ENCODE measurements at regions not wholly inside any gene's neighbourhood (a gene's known extent, or its start where the extent isn't known, plus 50 kb on each side); places are given as distances from the start of the nearest gene placed in this dataset.
"Not testable (repeated sequence)": the region's sequence is repeated elsewhere in the genome, so short reads cannot be mapped to it uniquely, and the experiment has no call there.

DNA sequence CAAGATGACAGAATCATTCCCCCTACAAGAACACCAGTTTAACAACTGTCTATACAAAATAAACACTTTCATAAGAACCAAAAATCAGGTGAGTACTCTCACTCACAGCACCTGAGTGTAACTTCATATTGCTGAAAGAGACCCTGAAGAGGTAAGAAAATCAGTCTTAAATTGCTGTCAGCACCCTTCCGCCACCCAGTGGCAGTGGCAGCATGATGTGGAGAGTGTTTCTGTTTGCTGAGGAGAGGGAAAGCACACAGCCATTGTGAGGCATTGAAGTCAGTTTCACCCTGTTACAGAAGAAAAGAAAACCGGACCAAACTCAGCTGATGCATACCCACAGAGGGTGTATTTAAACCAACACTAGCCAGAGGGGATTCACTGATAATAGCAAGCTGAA lies 1240.8 kb upstream of the CRIM1 start:
- DNase-seq (ENCODE audit: low spot score), result no peak

DNA sequence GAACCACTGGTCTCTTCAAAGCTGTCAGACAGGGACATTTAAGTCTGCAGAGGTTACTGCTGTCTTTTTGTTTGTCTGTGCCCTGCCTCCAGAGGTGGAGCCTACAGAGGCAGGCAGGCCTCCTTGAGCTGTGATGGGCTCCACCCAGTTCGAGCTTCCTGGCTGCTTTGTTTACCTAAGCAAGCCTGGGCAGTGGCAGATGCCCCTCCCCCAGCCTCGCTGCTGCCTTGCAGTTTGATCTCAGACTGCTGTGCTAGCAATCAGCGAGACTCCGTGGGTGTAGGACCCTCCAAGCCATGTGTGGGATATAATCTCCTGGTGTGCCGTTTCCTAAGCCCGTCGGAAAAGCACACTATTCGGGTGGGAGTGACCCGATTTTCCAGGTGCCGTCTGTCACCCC lies 1243.2 kb upstream of the CRIM1 start:
- not testable (repeated sequence) for DNase-seq (ENCODE audit: low spot score)

DNA sequence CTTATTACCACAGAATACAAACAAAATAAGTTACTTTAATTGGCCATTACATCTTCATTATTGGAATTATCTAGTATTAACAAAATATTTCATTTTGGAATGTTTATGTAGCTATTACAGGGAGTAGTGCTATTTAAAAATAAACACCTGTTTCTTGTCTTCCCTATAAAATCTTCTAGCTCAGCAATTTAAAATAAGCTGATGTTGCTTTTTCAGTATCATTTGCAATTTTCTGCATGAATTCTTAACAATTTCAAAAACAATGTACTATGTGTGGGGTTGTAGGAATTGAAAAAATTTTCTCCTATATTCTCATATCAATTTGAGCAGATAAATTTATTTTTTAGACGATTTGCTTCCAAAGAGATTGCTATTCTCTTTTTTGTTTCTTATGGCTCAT lies 1251.3 kb upstream of the CRIM1 start:
- no peak for DNase-seq (ENCODE audit: low spot score)

DNA sequence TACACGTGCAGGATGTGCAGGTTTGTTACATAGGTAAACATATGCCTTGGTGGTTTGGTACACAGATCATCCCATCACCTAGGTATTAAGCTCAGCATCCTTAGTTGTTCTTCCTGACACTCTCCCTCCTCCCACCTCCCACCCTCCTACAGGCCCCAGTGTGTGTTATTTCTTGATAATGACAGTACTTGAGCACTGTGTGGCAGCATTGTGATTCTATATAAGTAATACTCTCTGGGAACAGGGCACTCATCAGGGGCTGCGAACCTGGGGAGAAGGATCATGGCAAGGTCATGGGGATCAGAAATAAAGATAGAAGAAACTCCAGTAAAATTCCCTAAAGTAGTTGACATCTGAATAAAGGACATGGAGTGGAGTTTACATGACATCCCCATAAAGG lies 1256.2 kb upstream of the CRIM1 start:
- no peak for DNase-seq (ENCODE audit: low spot score)

DNA sequence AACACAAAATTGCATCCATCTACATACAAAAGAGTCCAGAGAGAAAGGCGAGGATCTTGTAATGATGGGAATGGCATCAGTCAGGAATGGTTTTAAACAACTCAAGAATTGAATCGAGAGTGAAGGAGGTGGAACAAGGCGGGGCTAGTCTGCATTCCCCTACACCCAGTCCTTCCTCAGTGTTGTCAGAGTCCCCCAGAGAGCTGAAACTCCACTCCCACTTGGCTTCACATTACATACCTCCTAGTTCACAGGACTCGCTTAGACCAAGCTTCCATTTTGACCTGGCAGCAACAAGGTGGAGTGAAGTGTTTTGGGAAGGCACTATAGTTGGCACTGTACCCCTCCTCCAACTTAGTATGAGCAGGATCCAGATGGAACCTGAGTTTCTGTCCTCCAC lies 1273.5 kb upstream of the CRIM1 start:
- no peak for DNase-seq (ENCODE audit: low spot score)

DNA sequence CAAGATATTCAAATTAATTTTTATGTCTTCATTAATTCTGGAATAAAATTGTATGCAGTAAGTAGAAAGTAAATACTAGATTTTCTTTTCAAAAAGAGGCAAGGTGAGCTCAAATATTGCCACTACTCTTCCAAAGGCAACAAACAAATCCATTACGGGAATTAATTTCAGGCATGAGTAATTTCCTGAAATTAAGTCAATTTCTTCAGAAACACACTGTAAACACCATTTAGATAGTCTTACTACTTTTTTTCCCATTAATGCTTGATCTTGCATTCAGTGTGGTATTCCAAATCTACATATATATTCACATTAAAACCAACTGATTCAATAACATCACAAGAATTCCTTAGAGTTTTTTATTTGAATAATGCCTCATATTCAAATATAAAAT lies 1274.0 kb upstream of the CRIM1 start:
- no peak for DNase-seq (ENCODE audit: low spot score)

DNA sequence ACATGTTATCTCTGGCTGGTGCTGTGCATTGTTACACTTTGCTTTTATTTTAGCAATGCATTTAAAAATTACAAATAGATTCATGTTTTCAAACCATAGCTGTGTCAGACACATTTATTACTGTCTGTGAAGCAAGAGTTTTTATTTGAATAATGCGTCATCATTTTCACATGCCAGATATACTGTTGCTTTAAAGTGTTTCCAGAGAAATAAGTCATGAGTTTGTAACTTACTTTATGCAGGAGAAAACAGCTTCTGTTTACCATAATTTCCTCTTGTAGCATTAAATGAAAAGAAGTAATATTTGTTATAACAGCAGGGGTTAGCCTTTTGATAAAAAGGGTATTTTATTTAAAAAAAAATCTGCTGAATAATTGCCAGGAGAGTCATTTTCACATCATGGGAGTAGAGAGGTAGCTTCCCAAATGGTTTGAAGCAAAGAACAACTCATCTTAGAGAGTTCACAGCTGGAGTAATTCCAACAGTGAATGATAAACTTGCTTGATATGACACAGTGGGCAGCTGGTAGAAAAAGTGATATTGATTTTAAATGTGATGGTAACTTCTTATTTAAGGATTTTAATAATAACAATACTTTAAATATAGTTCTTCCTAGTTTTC lies 1274.5 kb upstream of the CRIM1 start:
- no peak for DNase-seq (ENCODE audit: low spot score)

DNA sequence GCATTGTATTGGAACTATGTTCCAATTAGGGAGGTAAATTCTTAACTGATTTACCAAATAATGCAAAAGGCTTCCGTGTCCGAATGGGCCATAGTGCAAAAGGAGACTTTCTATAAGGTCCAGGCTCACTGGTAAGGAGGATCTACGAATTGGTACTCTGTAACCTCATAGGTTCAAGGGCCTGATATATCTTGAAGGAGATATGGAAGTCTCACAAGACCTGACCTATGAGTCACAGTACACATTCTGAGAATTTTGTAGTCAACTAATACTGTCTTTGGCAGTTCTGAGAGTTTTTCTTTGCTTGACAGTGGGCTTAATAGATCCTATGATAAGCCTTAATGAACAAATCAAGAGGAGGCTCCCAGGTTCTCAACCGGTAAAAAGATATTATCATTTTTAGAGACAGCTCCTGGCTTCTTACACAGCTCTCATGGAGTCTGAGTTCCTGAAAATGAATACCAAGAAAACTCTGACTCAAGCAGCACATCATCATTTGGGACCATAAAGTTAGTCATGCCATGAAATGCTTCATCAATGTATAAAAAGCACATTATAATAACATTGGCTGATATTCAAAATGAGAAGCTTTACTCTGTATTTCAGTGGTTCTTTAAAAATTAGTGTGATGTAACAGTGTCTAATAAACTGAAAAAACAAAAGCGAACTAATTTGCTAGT lies 1275.2 kb upstream of the CRIM1 start:
- no peak for DNase-seq (ENCODE audit: low spot score)

DNA sequence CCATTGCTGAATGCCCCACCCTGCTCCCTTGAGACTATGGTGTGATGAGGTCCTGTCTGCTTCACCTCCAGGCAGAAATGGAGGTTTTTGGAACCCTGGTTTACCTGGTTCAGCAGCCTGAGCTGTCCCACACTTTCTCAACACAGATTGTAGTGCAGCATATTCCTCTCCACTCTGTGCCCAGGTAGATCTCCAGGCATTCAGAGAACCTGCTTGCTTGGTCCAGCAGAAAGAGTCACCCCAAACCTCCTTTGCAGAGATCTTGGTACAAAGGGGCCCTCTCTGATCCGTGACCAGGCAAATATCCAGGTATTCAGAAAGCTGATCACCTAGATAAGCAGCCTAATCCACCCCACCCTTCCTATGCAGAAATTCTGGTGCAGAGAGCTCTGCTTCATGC lies 1288.2 kb upstream of the CRIM1 start:
- no peak for DNase-seq (ENCODE audit: low spot score)

DNA sequence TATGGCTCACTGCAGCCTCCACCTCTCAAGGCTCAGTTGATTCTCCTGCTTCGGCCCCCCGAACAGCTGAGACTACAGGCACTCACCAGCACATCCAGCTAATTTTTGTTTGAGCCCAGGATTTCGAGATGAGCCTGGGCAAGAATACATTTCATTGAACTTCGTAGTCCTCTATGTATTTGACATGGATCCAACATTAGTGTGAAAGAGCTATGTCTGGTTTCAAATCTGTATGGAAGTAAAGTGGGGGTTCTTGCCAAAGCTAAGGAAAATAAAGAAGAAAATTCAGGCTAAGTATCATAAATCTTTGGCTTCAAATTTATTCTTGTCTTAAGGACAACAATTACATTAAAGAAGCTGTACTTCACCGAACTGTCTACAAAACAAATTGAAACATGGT lies 1291.7 kb upstream of the CRIM1 start:
- no peak for DNase-seq (ENCODE audit: low spot score)

DNA sequence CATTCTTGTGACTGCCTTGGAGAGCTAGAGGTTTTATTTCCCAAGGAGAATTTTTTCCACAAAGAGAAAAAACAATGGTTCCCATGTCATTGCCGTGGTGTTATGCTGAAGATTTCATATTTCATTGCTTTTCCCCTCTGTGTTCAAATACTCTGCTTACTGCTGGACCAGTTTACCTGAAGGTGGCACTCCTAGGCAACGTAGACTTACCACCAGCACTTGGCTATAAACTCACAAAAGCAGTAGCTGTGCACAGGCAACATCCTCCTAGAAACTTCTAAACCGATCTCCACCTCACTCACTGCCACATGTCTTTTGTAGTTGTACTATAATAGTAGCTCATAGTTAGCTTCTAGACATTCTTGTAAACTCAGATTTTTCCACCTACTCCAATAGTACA lies 1319.7 kb upstream of the CRIM1 start:
- DNase-seq (ENCODE audit: low spot score), result no peak

DNA sequence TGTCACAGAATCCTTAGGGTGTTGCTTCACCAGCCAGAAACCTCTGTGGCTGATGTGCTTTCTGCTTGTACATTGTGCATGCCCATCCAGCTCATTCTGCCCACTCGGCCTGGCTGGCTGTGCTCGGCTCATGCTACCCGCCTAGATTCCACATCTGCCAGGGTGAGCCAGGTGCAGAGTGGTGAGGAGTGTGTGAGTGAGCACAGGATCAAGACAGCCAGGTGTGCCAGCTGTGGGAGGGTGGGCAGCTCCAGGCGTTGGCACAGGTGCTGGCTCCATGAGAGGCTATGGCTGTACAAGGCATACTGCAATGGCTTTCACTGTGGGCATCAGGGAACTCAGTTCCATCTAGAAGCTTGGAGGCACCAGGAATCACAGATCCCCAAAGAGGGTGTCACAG lies 1321.8 kb upstream of the CRIM1 start:
- no peak for DNase-seq (ENCODE audit: low spot score)

DNA sequence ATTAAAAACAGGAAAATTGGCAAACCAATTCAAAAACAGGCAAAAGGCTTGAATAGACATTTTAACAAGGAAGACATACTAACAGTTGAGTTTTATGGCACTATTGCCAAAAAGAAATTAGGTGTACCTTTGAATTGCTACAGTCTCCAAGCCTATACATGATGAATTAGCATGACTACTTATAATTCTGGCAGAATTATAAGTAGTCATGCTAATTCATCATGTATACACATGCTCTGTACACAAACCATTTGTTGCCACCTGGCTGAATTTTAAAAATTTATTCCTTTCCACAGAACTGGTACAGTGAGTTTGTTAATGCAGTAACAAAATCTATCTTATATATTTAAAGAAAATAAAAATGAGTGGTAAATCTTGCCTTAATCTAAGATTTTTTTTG lies 1332.0 kb upstream of the CRIM1 start:
- no peak for DNase-seq (ENCODE audit: low spot score)

DNA sequence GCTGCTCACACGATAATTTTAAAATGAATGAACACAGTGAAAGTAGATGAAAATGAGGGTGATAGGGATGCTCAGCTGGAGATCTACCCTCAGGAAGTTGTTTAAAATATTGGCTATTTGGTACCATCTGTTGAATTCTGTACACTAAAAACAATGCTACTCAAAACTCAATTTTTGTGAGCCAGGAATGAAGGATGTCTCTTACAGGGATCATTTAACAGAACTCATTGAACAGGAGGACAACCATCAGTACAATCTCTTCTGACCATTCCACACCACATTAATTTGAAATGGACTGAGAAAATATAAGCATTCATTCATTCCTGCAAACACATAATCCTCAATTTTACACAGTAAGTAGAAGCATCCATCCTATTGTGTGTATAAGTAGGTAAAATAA lies 1355.1 kb upstream of the CRIM1 start:
- no peak for DNase-seq (ENCODE audit: low spot score)

DNA sequence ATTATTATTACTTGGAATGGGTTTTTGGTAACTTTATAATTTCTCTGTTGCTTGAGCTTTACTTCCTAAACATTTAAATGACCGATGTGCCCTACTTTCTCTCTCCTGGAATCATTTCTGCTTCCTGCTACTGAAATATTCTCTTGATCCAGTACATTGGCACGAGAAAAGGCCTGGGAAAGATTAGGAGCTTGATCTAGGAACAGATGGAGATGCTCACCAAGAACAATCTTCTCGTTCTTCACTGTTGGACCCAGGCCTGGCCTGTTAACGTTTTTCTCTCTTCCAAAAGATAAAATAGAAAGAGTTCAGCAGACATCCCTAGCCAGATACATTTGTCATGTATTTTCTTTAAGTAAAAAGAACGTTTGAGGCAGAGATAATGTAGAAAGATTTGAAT lies 1356.8 kb upstream of the CRIM1 start:
- DNase-seq (ENCODE audit: low spot score), result no peak

DNA sequence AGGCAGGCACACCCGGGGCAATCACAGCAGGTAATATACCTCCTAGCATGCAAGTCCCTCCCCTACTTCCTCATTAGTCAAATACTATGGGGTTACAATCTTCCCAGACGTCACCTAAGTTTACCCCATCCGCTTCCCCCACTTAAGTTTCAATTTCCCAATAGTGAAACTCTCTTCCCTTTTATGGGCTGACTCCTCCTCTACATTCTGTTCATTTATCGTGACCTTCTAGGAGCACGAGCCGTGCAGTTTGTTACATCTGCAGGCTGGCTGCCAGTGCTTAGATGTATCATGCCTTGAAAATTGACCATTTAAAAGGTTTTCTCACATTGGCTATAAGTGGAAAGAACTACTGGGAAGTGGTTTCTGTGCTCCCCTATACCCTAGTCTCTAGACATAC lies 1357.8 kb upstream of the CRIM1 start:
- DNase-seq (ENCODE audit: low spot score), result no peak

DNA sequence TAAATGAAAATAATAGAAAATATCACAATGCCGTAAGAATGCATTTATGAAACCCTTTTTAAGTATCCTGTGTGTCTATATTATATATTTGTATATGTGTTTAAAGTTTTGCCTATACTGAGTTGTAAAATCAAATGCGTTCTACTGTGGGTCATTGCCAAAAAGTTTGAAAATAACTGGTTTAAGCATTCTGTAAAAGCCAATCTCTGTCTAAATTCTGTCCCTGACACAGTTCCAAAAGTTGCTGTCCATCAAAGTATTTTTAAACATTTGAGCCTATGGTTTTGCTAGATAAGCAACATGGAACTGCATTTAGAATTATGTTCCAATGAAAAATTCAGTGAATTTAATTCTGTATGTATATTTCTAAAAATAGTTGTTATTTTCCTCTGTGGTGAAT lies 1360.4 kb upstream of the CRIM1 start:
- no peak for DNase-seq (ENCODE audit: low spot score)

DNA sequence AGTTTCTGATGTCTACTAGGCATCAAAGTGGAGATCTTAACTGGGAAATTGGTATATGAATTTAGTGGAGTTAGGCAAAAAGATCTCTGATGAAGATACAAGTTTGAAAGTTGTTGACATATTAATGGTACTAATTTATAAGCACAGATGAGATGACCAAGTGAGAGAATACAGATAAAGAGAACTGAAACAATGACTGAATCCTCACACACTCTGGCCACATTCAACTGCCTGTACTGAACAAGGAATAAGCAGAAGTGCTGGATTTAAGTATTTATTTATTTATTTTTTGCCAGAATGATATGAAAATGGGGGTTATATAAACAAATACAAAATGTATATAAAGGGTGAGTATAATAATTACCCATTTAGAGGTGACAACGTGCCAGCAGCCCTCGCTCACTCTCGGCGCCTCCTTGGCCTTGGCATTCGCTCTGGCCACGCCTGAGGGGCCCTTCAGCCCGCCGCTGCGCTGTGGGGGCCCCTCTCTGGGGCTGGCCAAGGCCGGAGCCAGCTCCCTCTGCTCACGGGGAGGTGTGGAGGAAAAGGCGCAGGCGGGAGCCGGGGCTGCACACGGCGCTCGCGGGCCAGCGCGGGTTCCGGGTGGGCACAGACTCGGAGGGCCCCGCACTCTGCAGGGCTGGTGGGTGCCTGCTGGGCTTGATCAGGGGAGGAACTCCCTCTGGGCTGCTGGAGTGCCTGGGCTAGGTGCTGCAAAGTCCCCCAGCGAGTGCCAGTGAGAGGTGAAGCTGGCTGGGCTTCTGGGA lies 1363.9 kb upstream of the CRIM1 start:
- no peak for DNase-seq (ENCODE audit: low spot score)

DNA sequence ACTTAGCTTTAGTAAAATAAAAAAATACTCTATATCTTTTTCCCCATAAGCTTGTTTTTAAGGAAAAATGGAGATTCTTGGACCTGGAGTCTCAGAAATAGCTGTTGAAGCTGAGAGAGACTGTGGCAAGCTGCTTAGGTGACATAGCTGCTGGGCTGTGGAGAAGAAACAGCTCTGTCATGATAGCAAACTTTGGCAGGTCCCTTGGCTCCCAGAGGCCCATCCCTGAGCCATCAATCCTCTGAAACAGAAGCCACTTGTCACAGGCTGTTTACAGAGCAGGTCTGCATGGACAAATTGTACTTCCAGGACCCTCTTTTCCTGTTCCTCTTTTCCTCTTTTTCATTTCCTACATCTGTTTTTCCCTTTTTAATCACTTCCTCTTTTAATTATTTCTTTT lies 1370.1 kb upstream of the CRIM1 start:
- DNase-seq (ENCODE audit: low spot score), result no peak

DNA sequence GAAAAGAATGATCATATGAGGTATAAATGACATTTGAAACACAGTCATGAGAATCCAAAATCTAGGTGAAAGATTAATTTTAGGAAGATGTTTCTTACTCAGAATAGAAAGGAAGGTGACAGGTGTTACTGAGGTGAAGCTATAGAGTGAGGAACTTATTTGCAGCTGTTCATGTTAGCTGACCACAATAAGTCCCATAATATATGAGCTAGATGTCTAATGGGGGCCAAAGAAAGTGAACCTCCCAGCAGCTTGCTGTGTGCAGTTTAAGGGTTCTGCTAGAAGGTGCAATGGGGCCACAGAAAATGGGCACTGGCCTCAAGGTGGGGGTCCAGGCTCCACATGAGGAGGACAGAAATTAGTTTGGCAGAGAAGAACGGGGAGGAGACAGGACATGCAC lies 1374.9 kb upstream of the CRIM1 start:
- DNase-seq (ENCODE audit: low spot score), result no peak

DNA sequence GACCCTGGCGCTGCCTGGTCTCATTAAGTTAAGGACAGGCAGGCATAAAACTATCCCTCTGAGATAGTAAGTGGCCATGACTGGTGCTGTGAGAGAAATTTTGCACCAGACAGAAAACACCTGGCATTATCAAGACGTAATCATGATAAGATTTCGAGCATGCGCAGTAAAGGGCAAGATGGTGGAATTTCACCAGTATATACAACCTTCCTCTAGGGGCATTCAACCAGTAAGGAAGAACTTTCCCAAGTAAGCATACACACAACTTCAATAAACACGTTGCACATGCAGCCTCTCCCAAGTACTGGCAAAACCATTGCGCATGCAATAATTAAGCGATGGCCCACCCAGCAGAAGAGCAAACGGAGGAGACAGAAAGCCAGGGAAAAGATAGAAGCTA lies 1376.4 kb upstream of the CRIM1 start:
- no peak for DNase-seq (ENCODE audit: low spot score)

DNA sequence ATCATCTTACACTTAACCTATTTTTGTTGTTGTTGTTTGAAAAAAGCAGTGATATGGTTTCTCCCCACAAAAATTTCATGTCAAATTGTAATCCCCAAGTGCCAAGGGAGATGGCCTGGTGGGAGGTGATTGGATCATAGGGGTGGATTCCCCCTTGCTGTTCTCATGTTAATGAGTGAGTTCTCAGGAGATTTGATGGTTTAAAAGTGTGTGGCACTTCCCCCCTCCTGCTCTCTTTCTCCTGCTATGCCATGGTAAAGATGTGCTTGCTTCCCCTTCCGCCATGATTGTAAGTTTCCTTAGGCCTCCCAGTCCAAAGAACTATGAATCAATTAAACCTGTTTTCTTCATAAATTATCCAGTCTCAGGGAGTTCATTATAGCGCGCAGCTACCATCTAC lies 1362.7 kb upstream of the FAM98A start:
- DNase-seq (ENCODE audit: low spot score), result no peak

DNA sequence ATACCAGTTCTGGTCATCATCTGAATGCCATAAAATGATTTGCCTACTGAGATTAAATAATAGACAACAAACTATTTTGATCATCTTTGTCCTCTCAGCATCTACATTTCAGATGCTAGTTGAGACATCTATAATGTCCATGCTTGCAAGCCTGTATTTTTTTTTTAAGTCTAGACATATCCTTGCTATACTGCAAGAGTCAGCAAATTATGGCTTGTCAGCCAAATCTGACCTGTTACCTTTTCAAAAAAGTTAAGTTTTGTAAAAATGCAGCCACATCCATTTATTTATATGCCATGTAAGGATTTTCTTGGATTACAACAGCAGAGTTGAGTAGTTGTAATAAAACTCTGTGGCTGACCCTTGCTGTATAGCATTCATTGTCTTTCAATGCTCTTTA lies 1355.7 kb upstream of the FAM98A start:
- no peak for DNase-seq (ENCODE audit: low spot score)

DNA sequence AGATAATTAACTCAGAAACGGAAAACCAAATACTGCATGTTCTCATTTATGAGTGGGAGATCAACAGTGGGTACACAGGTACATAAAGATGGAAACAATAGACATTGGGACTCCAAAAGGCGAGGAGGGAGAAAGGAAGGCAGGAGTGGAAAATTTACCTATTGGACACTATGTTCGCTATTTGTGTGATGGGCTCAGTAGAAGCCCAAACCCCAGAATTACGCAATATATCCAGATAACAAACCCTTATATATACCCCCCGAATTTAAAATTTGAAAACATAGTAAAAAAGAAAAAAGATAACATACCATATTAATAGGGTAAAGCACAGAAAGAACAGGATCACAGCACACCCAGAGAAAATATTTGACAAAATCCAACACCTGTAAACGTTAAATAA lies 1351.7 kb upstream of the FAM98A start:
- no peak for DNase-seq (ENCODE audit: low spot score)

All from CD4-positive, alpha-beta T cell treated with Interleukin-15 for 4 hours (primary cell).